Right ventricle myocardium superior (tissue), 1 donor: ENCODE measurements at regions not wholly inside any gene's neighbourhood (a gene's known extent, or its start where the extent isn't known, plus 50 kb on each side); places are given as distances from the start of the nearest gene placed in this dataset.

ENCODE experiments used
- ATAC-seq: fragments of 200-7000 bp; cut with Tn5 transposase; one replicate; pipeline ENCODE4 v1.9.1; 2020; ENCODE audit warnings: mild to moderate bottlenecking; ENCODE audit not compliant: poor library complexity
- DNase-seq: peaks from one replicate; pipeline ENCODE4 v3.0.0-alpha.2; 2020
- intact Hi-C: fragments of 100-400 bp; cut with DNase I; formaldehyde crosslinking; loops from one replicate; pipeline ENCODE4 v1.11.2; 2022
- donor health status: DM: no; HTN: yes; CAD: no; lungs with severe emphysema.

DNA sequence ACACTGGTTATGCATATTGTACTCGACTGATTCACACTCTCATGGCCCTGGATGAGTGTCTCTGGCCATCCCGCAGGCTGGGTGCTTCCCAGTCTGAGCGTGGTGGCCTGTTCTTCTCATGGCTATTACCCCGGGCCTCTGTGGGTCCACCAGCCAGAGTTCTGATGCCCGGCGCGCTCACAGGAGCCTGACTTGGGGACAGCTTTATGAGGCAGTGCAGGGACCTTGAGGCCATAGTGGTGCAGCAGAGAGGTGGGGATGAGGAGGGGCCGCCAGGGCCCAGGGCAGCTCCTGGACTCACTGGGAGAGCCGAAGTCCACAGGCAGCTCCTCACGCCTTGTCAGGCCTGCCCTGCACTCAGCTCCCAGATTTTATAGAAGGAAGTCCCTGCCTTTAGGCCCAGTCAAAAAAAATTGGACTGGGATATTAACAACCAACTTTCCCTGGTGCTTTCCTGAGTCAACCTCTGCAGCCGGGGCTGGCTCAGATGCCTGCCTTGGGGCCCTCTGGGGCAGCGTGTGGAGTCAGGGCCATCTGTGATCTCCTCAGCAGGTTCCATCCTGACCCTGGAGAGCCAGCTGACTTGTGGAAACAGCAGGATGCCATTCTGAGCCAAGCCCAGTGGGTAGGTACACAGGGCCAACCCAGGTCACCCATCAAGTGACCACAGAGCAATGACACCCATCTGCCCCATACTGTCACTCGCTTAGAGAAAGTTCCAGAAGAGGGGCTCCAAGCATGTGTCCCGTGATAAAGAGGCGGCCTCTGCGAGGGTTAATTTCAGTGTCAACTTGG is 89.4 kb upstream of the DIO3 start:
- intact Hi-C loops, result no loop called here
- ATAC-seq, result no peak
- DNase-seq, result no peak

DNA sequence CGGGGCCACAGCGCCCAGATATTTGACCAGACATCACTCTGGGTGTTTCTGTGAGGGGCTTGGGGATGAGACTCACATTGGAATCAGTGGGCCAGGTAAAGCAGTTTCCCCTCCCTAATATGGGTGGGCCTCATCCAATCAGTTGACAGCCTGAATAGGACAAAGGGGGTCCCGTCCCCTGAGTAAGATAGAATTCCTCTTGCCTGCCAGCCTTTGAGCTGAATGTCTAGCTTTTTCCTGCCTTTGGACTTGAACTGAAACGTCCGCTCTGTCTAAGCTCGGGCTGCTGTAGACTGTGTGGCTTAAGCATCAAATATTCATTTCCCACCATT is 88.8 kb upstream of the DIO3 start:
- no peak for DNase-seq
- no peak for ATAC-seq
- intact Hi-C loops, result no loop called here

GRCh38 chr14:101473045-101473729 is 88.1 kb upstream of the DIO3 start:
- intact Hi-C loops, result no loop called here
- DNase-seq, result no peak
- ATAC-seq, result no peak

DNA sequence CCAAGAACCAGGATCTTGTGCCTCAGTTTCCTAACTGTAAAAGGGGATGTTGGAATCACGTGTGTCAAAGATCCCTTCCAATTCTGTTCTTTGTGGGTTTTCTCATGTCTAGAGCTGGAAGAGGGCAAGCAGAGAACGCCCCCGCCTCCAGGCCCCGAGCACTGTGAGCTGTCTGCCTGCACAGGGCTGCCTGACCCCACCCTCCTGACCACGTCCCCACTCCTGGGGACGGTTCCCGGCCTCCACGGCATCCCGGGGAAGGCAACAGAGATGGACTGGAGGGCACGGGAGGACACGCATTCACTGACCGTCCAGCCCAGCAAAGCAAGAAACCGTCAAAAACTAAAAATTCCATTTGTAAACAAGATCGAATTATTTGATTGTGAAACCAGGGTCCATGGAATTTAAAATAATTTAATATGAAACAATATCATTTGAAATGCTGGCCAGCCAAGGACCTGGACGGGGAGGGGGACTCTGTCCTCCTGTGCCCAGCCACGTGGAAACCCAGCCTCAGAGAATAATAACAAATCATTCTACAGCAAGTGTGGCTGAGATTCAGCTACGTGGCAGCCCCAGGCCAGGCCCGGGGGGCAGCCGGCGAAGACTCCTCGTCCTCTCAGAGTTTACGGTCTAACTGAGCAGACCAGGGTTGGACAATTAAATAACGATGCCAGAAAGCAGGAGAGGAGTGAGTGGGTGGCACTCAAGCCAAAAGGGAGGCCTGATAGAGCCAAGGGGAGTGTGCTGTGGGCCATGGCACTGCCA is 87.3 kb upstream of the DIO3 start:
- no peak for DNase-seq
- intact Hi-C loops, result no loop called here
- ATAC-seq, result no peak

- DNase-seq, result no peak
- no peak for ATAC-seq
- intact Hi-C loops, result no loop called here
These were observed 86.5 kb upstream of the DIO3 start for GRCh38 chr14:101474563-101475455.

GRCh38 chr14:101475456-101476257 is 85.6 kb upstream of the DIO3 start:
- DNase-seq, result peak; percentile 53
- peak; percentile 88 for ATAC-seq
- intact Hi-C loops, result no loop called here

- intact Hi-C loops, result no loop called here
- ATAC-seq (no peak), DNase-seq (no peak)
These were observed 84.9 kb upstream of the DIO3 start for GRCh38 chr14:101476258-101476915.

DNA sequence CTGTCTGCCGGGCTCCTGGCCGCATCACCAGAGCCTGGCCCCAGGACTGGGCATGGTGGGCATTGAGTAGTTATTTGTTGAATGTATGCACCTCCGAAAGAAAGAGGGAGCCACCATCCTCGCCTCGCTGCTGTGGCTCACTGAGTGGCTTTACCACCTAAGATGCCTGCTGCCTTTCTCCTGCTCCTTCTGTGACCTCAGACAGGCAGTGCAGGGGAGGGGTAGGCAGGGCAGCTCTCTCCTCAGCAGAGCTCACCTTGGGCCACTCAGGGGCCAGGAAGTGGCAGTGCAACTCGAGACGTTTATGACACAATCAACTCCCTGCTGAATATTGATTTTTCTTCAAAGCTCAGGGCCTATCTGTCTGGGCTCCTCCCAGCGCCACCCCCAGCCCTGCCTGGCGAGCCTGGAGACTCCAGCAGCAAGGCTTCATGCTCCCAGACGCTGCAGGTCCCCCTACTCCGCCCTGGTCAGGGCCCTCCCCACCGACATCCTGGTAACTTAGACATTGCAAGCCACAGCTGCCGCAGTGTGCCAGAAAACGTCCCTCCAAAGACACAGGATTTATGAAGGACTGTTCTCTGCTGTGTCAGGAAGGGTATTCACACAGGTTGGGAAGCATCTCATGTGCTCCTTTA is 84.3 kb upstream of the DIO3 start:
- DNase-seq, result no peak
- ATAC-seq, result no peak
- intact Hi-C loops, result no loop called here

GRCh38 chr14:101477648-101478047 is 83.6 kb upstream of the DIO3 start:
- DNase-seq, result no peak
- no peak for ATAC-seq
- intact Hi-C loops, result no loop called here

DNA sequence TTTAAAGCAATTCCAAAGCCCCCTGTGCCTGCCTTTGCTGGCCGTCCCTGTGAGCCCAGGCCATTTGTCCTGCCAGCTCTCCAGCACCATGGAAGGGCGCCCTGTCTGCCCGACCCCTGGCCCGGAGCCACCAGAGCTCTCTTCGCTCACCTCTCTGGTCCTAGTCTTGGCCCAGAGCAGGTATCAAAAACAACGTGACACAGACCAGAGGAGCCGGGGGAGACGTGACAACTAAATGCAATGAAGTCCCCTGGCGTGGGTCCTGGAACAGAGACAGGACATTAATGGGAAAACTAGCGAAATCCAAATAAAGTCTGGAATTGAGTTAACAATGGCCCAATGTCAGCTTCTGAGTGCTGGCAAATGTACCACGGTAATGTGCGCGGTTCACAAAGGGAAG is 83.2 kb upstream of the DIO3 start:
- ATAC-seq (no peak), DNase-seq (no peak)
- intact Hi-C loops, result no loop called here

GRCh38 chr14:101478796-101479410 is 82.4 kb upstream of the DIO3 start:
- intact Hi-C loops, result no loop called here
- ATAC-seq (no peak), DNase-seq (no peak)

DNA sequence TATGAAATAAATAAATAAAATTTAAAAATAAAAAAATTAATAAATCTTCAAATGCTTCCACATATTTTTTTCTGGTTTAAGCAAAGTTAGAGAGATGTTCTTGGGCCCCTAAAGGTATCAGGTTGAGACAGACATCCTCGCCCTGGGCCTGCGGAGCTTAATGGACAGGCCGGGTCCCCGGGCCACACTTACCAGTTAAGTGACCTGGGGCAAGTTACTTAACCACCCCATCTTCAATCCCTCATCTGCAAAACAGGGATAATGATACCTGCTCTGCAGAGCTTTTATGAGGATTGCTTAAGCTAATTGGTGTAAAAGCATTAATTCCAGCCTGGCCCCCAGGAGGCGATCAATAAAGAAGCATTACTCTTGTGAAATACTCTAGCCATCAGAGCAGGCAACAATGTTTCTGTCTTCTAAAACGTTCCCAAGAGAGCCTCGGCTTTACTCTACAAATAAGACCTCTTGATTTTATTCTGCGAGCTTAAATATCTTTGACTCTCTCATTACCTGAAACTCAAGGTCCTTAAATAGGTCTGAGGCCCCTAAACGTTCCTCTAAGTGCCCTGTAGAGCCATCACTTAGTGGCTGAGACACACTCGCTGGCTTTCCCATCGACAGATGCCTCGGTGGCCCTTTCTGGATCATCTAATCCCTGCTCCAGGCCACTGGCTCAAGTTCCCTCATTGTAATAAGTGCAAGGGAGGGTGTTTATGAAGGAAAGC is 81.1 kb upstream of the DIO3 start:
- intact Hi-C loops, result no loop called here
- DNase-seq (no peak), ATAC-seq (no peak)

GRCh38 chr14:101480747-101481530 is 80.4 kb upstream of the DIO3 start:
- intact Hi-C loops, result no loop called here
- DNase-seq, result no peak
- no peak for ATAC-seq

- no peak for DNase-seq
- no peak for ATAC-seq
- intact Hi-C loops, result no loop called here
These were observed 79.7 kb upstream of the DIO3 start for GRCh38 chr14:101481557-101481956.

DNA sequence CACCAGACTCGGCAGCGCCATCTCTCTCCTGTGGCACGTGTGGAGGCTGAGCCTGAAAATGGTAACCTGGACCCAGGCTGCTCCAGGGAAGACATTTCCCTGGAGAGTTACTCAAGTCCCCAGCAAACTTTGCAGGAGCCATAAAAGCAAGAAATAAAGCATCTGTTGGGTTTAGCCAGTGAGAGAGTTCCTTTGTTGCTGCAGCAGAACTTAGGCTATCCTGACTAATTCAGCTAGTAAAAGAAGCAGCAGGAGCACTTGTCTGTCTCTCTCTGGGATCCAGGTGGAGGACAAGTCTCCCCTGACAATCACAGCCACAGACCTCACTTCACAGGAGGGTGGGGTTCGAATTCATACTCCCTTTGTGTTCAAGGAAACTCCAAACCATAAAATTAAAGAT is 79.2 kb upstream of the DIO3 start:
- no peak for ATAC-seq
- no peak for DNase-seq
- intact Hi-C loops, result no loop called here

DNA sequence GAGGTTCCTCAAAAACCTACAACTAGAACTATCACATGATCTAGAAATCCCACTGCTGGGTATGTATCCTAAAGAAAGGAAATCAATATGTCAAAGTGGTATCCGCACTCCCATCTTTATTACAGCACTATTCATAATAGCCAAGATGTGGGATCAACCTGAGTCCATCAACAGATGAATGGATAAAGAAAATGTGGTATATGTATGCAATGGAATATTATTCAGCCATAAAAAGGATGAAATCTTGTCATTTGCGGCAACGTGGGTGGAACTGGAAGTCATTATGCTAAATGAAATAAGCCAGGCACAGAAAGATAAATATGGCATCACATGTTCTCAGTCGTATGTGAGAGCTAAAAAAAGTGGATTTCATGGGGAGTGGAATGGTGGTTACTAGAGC is 77.5 kb upstream of the DIO3 start:
- no peak for ATAC-seq
- intact Hi-C loops, result no loop called here
- DNase-seq, result no peak
